Endothelial cell (in vitro differentiated cells): ENCODE measurements at regions not wholly inside any gene's neighbourhood (a gene's known extent, or its start where the extent isn't known, plus 50 kb on each side); places are given as distances from the start of the nearest gene placed in this dataset.
A peak's percentile ranks its signal among the peaks of the same experiment; 100 is the strongest.
"Not testable (repeated sequence)": the region's sequence is repeated elsewhere in the genome, so short reads cannot be mapped to it uniquely, and the experiment has no call there.

Experiments used
- DNase-seq: peaks from one replicate; pipeline ENCODE4 v3.0.0; 2021; ENCODE audit warnings: low spot score
- H3K27ac Mint-ChIP-seq: one replicate; pipeline ENCODE4 v1.8.0; 2021; ENCODE audit warnings: mixed read lengths, inconsistent platforms; ENCODE audit not compliant: unreplicated experiment
- H3K27me3 Mint-ChIP-seq: one replicate; pipeline ENCODE4 v1.8.0; 2021; ENCODE audit warnings: mild to moderate bottlenecking, moderate library complexity, mixed read lengths, inconsistent platforms; ENCODE audit not compliant: unreplicated experiment
- H3K36me3 Mint-ChIP-seq: one replicate; pipeline ENCODE4 v1.8.0; 2021; ENCODE audit warnings: mild to moderate bottlenecking, low read depth, mixed read lengths, inconsistent platforms; ENCODE audit not compliant: unreplicated experiment
- H3K4me1 Mint-ChIP-seq: one replicate; pipeline ENCODE4 v1.8.0; 2021; ENCODE audit warnings: mild to moderate bottlenecking, mixed read lengths, inconsistent platforms; ENCODE audit not compliant: unreplicated experiment
- H3K4me3 Mint-ChIP-seq: one replicate; pipeline ENCODE4 v1.8.0; 2021; ENCODE audit warnings: mild to moderate bottlenecking, mixed read lengths, inconsistent platforms; ENCODE audit not compliant: unreplicated experiment
- H3K9me3 Mint-ChIP-seq: one replicate; pipeline ENCODE4 v1.8.0; 2021; ENCODE audit warnings: mixed read lengths, inconsistent platforms; ENCODE audit not compliant: unreplicated experiment
- TF ChIP-seq, protein P1 (sequence below): fragments of 200-600 bp; sonication (generic); IDR thresholded peaks from one replicate; pipeline ENCODE4 v1.5.0; 2021; ENCODE audit warnings: antibody characterized with exemption; ENCODE audit not compliant: unreplicated experiment

DNA sequence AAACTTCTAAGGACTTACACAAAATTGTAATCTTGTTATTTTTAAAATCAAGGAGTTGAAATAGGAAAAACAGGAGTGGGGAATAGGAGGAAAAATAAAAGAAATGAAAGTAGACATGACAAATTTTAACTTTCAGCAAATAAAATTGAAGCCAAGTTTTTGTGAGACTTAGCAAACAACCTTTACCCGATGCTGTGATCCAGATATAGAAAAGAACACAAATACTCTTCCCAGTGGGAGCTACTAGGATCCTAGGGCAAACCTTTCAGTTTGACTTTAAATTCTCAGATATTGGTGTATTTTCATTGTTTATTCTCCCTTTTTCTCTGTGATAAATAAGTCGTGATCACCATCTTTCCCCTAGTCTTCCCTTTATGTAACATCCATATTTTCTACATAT is 968.7 kb upstream of the CITED2 start:
- H3K4me1 Mint-ChIP-seq, result peaks cover 8% of the 10 kb centered on the region
- H3K9me3 Mint-ChIP-seq, result peaks cover 5% of the 10 kb centered on the region
- DNase-seq, result no peak
- no peak overlapping the region for H3K4me3 Mint-ChIP-seq
- TF ChIP-seq, protein P1, sequence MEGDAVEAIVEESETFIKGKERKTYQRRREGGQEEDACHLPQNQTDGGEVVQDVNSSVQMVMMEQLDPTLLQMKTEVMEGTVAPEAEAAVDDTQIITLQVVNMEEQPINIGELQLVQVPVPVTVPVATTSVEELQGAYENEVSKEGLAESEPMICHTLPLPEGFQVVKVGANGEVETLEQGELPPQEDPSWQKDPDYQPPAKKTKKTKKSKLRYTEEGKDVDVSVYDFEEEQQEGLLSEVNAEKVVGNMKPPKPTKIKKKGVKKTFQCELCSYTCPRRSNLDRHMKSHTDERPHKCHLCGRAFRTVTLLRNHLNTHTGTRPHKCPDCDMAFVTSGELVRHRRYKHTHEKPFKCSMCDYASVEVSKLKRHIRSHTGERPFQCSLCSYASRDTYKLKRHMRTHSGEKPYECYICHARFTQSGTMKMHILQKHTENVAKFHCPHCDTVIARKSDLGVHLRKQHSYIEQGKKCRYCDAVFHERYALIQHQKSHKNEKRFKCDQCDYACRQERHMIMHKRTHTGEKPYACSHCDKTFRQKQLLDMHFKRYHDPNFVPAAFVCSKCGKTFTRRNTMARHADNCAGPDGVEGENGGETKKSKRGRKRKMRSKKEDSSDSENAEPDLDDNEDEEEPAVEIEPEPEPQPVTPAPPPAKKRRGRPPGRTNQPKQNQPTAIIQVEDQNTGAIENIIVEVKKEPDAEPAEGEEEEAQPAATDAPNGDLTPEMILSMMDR, result no peak
- H3K27me3 Mint-ChIP-seq, result peaks cover 2% of the 10 kb centered on the region
- H3K36me3 Mint-ChIP-seq, result peaks cover 1% of the 10 kb centered on the region
- no peak overlapping the region for H3K27ac Mint-ChIP-seq

DNA sequence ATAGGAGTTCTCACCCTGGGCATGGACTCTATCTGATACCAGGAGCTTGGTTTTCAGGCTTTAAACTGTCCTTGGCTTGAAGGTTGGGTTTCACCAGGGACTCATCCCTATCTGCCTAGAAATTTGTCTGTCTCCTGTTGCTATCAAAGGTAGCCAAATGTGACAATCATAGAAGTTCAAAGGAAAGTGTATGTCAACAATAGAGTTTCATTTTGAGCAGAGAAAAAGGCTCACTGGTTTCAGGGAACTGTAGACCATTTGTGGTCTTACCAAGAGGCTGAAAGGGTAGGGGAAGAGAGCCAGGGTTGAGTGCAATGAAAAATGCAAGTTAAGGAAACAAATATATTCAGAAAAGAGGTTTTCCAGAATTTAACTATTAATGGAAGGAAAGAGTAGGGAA is 966.8 kb upstream of the CITED2 start:
- DNase-seq, result no peak
- TF ChIP-seq, protein P1, result no peak
- H3K27me3 Mint-ChIP-seq, result peaks cover 2% of the 10 kb centered on the region
- H3K4me3 Mint-ChIP-seq, result no peak overlapping the region
- peaks cover 3% of the 10 kb centered on the region for H3K36me3 Mint-ChIP-seq
- H3K27ac Mint-ChIP-seq, result no peak overlapping the region
- peaks cover 13% of the 10 kb centered on the region for H3K9me3 Mint-ChIP-seq
- peaks cover 5% of the 10 kb centered on the region for H3K4me1 Mint-ChIP-seq

DNA sequence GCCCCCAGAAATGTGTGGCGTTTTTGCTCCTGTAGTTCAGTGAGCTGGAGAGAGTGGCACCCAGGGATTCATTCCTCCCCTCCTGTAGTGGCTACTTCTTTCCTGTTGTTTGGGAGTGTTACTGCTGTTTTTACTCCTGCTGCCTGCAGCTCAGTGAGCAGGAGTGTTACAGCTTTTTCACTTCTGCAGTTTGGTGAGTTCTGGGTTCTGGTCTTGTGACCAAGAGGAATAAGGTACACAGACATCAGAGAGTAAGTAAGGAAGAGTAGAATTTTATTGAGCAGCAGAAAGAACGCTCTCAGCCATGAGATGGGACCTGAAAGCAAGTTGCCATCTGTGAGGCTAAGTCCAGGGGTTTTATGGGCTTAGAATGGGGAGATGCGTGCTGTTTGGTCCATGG is 966.3 kb upstream of the CITED2 start:
- H3K27me3 Mint-ChIP-seq, result peaks cover 2% of the 10 kb centered on the region
- H3K4me3 Mint-ChIP-seq, result no peak overlapping the region
- TF ChIP-seq, protein P1, result no peak
- peaks cover 3% of the 10 kb centered on the region for H3K36me3 Mint-ChIP-seq
- no peak for DNase-seq
- peaks cover 13% of the 10 kb centered on the region for H3K9me3 Mint-ChIP-seq
- H3K27ac Mint-ChIP-seq, result no peak overlapping the region
- H3K4me1 Mint-ChIP-seq, result peaks cover 5% of the 10 kb centered on the region

DNA sequence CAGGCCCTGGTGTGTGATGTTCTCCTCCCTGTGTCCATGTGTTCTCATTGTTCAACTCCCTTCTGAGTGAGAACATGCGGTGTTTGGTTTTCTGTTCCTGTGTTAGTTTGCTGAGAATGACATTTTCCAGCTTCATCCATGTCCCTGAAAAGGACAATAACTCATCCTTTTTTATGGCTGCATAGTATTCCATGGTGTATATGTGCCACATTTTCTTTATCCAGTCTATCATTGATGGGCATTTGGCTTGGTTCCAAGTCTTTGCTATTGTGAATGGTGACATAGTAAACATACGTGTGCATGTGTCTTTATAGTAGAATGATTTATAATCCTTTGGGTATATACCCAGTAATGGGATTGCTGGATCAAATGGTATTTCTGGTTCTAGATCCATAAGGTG is 964.6 kb upstream of the CITED2 start:
- not testable (repeated sequence) for H3K4me1 Mint-ChIP-seq, H3K27ac Mint-ChIP-seq, DNase-seq, H3K27me3 Mint-ChIP-seq, H3K36me3 Mint-ChIP-seq, H3K4me3 Mint-ChIP-seq
- peaks cover 13% of the 10 kb centered on the region for H3K9me3 Mint-ChIP-seq

DNA sequence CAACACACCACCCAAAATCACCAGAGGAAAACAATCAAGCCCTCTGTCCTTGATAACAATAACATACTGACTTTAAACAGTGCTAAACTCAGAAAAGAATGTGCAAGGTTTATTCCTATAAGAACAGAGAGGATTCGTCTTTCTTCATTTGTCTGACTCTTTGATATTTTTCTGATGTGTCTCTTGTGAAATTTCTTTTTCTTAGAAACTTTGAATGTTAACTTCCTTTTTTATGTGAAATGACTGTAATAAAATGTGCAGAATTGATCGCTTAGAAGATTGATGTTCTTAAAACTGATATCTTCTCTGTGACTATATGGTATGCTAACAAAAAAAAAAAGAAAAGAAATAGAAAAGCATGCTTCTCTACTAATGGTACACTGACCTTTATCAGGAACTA is 947.4 kb upstream of the CITED2 start:
- Mint-ChIP-seq H3K36me3 (no peaks in the 10 kb centered on the region), H3K9me3 (peaks cover 4% of the 10 kb centered on the region), H3K27ac (peak overlapping the region; percentile 22), H3K27me3 (no peaks in the 10 kb centered on the region), H3K4me1 (peaks cover 14% of the 10 kb centered on the region), H3K4me3 (no peak overlapping the region)
- TF ChIP-seq, protein P1, result no peak
- DNase-seq, result no peak
